K562 (cell line): ENCODE measurements at regions not wholly inside any gene's neighbourhood (a gene's known extent, or its start where the extent isn't known, plus 50 kb on each side); places are given as distances from the start of the nearest gene placed in this dataset.

Experiments used
- ATAC-seq: fragments of 200-7000 bp; cut with Tn5 transposase; 3 replicates; pipeline ENCODE4 v1.9.1; 2020; ENCODE audit warnings: moderate library complexity
- BruUV-seq: library from RNA; stranded (reverse); fragments of 400-500 nt; replicated peaks from 2 replicates; lab custom pipeline; 2021; lab: Mats Ljungman, UMichigan
- CTCF ChIA-PET: fragments of 300-600 bp; formaldehyde crosslinking; extraction: SDS; loops from one replicate; lab custom pipeline; 2021; ENCODE audit warnings: low intra/inter-chr PET ratio; lab: Yijun Ruan, JAX
- POLR2A ChIA-PET: fragments of 300-600, 350-650 bp; sonication (Branson Sonifier 250); formaldehyde crosslinking; extraction: SDS; loops from one replicate; lab custom pipeline; 2021; ENCODE audit warnings: antibody characterized with exemption, inconsistent platforms; lab: Yijun Ruan, JAX
- DNase-seq, 4 experiments: peaks; one replicate each; pipeline versions ENCODE4 v3.0.0 to v3.0.0-alpha.2; 2011 to 2018; ENCODE audit warnings: low spot score in 3 of 4, mixed read lengths in 3 of 4; ENCODE audit errors: extremely low read depth in 1 of 4
- FAIRE-seq: peaks from 2 replicates; lab custom pipeline; 2011; peaks lifted over from hg19 to GRCh38; lab: Jason Lieb, UNC
- H2AFZ ChIP-seq: 2 replicates; pipeline ENCODE4 v1.6.0; 2011; ENCODE audit warnings: low read depth, low read length, control low read depth, inconsistent platforms
- H3K27ac ChIP-seq: fragments of 200-600 bp; 3 replicates; pipeline ENCODE4 v1.8.0; 2011; ENCODE audit warnings: low read depth, mild to moderate bottlenecking, control low read depth, inconsistent platforms, low read length, moderate library complexity, mixed read lengths; ENCODE audit errors: extremely low read depth
- H3K27me3 ChIP-seq, 2 experiments: fragments of 300-600 bp in 1 of 2; 2 replicates in 1 of 2; 3 replicates in 1 of 2; pipeline versions ENCODE4 v1.6.0 to v1.8.0; 2011; ENCODE audit warnings: inconsistent platforms in 2 of 2, low read length in 2 of 2, mild to moderate bottlenecking in 1 of 2, mixed read lengths in 1 of 2, moderate library complexity in 1 of 2; ENCODE audit not compliant: control insufficient read depth in 2 of 2, insufficient read depth in 2 of 2
- H3K36me3 ChIP-seq: fragments of 300-600 bp; 3 replicates; pipeline ENCODE4 v1.8.0; 2011; ENCODE audit warnings: mild to moderate bottlenecking, low read length, inconsistent platforms; ENCODE audit not compliant: control insufficient read depth, insufficient read depth
- H3K4me1 ChIP-seq, 2 experiments: fragments of 200-600 bp in 1 of 2; replicated peaks in 1 of 2; 2 replicates in 1 of 2; 3 replicates in 1 of 2; pipeline versions ENCODE4 v1.5.1 to v1.8.0; 2011; ENCODE audit warnings: inconsistent platforms in 2 of 2, low read length in 2 of 2, mild to moderate bottlenecking in 1 of 2, mixed read lengths in 1 of 2, moderate library complexity in 1 of 2; ENCODE audit not compliant: control insufficient read depth in 2 of 2, insufficient read depth in 2 of 2
- H3K4me2 ChIP-seq: 2 replicates; pipeline ENCODE4 v1.6.1; 2011; ENCODE audit warnings: low read length, control low read depth, inconsistent platforms, mixed read lengths; ENCODE audit not compliant: insufficient read depth
- H3K4me3 ChIP-seq: fragments of 200-600 bp; sonication (generic), shearing (Covaris generic); 2 replicates; pipeline ENCODE4 v1.5.1; 2016; ENCODE audit warnings: control low read depth, inconsistent platforms
- H3K79me2 ChIP-seq: fragments of 200-600 bp; 3 replicates; pipeline ENCODE4 v1.8.0; 2011; ENCODE audit warnings: low read length, inconsistent platforms; ENCODE audit not compliant: control insufficient read depth, insufficient read depth
- H3K9ac ChIP-seq, 2 experiments: 2 replicates each; pipeline versions ENCODE4 v1.6.0 to v1.6.1; 2011; ENCODE audit warnings: low read depth in 2 of 2, low read length in 2 of 2, control low read depth in 1 of 2, inconsistent platforms in 1 of 2, mild to moderate bottlenecking in 1 of 2, mixed read lengths in 1 of 2; ENCODE audit not compliant: insufficient read depth in 1 of 2
- H3K9me1 ChIP-seq: one replicate; pipeline ENCODE4 v1.6.0; 2011; ENCODE audit warnings: inconsistent platforms, mild to moderate bottlenecking, low read length, moderate library complexity; ENCODE audit not compliant: control insufficient read depth, insufficient read depth
- H3K9me3 ChIP-seq: replicated peaks from 2 replicates; pipeline ENCODE4 v1.5.1; 2011; ENCODE audit warnings: low read depth, low read length, inconsistent platforms; ENCODE audit not compliant: control insufficient read depth, insufficient read depth
- H4K20me1 ChIP-seq: replicated peaks from 2 replicates; pipeline ENCODE4 v1.6.1; 2011; ENCODE audit warnings: low read length, inconsistent platforms, mixed read lengths; ENCODE audit not compliant: control insufficient read depth, insufficient read depth
- ATF7 ChIP-seq: fragments of 450-650 bp; IDR thresholded peaks from 2 replicates; pipeline ENCODE4 v1.7.1; 2014; ENCODE audit warnings: mild to moderate bottlenecking, moderate library complexity
- POLR2B ChIP-seq: fragments of 450-650 bp; IDR thresholded peaks from 2 replicates; pipeline ENCODE4 v1.6.1; 2018; ENCODE audit warnings: low read depth; ENCODE audit not compliant: partially characterized antibody
- in situ Hi-C: fragments of 300-500 bp; cut with MboI; formaldehyde crosslinking; loops from 4 replicates; pipeline ENCODE4 v1.15.0; 2018; ENCODE audit warnings: inconsistent platforms, mixed read lengths
- intact Hi-C: fragments of 100-400 bp; cut with micrococcal nuclease; formaldehyde crosslinking; loops from 2 replicates; pipeline ENCODE4 v1.14.2; 2022
- TF ChIP-seq, protein P1 (sequence below), 2 experiments: IDR thresholded peaks; 2 replicates each; pipeline ENCODE4 v1.6.1; 2011; ENCODE audit warnings: borderline replicate concordance in 1 of 2, control low read depth in 1 of 2, low read depth in 1 of 2, low read length in 1 of 2, mild to moderate bottlenecking in 1 of 2, mixed read lengths in 1 of 2, moderate library complexity in 1 of 2; ENCODE audit not compliant: insufficient read depth in 1 of 2, insufficient read length in 1 of 2, poor library complexity in 1 of 2, severe bottlenecking in 1 of 2; ENCODE audit errors: extremely low read depth in 1 of 2
- TF ChIP-seq, protein P2 (sequence below): fragments of 450-650 bp; IDR thresholded peaks from 2 replicates; pipeline ENCODE4 v1.6.1; 2016; ENCODE audit warnings: low read depth
- TF ChIP-seq, protein P3 (sequence below), 2 experiments: fragments of 450-650 bp in 1 of 2; sonication (generic) in 1 of 2; formaldehyde crosslinking; conservative IDR thresholded peaks; 2 replicates each; pipeline versions ENCODE4 v1.4.0 to v1.8.1; 2020 to 2022; ENCODE audit warnings: mild to moderate bottlenecking in 1 of 2, missing genetic modification reagents in 1 of 2

DNA sequence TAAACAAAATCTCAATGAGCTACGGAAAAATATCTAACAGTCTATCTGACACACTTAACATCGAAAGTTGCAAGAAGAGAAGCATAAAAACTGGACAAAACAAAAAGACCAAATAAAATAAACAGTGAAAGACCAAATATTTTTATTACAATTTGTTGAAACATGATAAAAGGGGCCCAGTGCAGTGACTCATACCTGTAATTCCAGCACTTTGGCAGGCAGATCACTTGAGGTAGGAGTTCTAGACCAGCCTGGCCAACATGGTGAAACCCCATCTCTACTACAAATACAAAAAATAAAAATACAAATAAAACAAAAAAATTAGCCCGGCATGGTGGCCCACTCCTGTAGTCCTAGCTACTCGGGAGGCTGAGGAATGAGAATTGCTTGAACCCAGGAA is 914.0 kb upstream of the ALCAM start (continued):
- TF ChIP-seq, protein P1, sequence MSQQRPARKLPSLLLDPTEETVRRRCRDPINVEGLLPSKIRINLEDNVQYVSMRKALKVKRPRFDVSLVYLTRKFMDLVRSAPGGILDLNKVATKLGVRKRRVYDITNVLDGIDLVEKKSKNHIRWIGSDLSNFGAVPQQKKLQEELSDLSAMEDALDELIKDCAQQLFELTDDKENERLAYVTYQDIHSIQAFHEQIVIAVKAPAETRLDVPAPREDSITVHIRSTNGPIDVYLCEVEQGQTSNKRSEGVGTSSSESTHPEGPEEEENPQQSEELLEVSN (IDR thresholded peaks at IDR 0.05; ENCODE audit: borderline replicate concordance in 1 of 2, extremely low read depth in 1 of 2, insufficient read depth in 1 of 2, insufficient read length in 1 of 2, low read depth in 1 of 2, low read length in 1 of 2, poor library complexity in 1 of 2, severe bottlenecking in 1 of 2) = no peak
- TF ChIP-seq, all 486 proteins: peak for 0

DNA sequence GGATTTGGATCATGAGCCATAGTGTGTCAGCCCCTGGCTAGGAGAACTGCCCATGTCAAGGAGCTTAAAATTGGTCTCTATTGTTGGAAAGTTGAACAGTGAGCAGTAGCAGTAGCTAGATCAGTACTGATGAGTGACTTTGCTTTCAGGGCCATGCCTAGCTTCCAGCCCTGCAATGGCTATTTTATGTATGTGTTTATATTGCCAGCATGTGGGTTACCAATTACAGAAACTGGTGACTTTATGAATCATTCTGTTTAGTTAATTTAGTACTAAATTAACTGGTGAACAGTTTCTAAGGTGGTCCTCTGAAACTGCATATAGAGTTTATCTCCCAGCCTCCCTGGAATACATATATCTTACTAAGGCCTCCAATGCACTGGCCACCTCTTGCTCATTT is 908.1 kb upstream of the ALCAM start:
- no peak overlapping the region for H3K27ac ChIP-seq
- TF ChIP-seq, protein P2, sequence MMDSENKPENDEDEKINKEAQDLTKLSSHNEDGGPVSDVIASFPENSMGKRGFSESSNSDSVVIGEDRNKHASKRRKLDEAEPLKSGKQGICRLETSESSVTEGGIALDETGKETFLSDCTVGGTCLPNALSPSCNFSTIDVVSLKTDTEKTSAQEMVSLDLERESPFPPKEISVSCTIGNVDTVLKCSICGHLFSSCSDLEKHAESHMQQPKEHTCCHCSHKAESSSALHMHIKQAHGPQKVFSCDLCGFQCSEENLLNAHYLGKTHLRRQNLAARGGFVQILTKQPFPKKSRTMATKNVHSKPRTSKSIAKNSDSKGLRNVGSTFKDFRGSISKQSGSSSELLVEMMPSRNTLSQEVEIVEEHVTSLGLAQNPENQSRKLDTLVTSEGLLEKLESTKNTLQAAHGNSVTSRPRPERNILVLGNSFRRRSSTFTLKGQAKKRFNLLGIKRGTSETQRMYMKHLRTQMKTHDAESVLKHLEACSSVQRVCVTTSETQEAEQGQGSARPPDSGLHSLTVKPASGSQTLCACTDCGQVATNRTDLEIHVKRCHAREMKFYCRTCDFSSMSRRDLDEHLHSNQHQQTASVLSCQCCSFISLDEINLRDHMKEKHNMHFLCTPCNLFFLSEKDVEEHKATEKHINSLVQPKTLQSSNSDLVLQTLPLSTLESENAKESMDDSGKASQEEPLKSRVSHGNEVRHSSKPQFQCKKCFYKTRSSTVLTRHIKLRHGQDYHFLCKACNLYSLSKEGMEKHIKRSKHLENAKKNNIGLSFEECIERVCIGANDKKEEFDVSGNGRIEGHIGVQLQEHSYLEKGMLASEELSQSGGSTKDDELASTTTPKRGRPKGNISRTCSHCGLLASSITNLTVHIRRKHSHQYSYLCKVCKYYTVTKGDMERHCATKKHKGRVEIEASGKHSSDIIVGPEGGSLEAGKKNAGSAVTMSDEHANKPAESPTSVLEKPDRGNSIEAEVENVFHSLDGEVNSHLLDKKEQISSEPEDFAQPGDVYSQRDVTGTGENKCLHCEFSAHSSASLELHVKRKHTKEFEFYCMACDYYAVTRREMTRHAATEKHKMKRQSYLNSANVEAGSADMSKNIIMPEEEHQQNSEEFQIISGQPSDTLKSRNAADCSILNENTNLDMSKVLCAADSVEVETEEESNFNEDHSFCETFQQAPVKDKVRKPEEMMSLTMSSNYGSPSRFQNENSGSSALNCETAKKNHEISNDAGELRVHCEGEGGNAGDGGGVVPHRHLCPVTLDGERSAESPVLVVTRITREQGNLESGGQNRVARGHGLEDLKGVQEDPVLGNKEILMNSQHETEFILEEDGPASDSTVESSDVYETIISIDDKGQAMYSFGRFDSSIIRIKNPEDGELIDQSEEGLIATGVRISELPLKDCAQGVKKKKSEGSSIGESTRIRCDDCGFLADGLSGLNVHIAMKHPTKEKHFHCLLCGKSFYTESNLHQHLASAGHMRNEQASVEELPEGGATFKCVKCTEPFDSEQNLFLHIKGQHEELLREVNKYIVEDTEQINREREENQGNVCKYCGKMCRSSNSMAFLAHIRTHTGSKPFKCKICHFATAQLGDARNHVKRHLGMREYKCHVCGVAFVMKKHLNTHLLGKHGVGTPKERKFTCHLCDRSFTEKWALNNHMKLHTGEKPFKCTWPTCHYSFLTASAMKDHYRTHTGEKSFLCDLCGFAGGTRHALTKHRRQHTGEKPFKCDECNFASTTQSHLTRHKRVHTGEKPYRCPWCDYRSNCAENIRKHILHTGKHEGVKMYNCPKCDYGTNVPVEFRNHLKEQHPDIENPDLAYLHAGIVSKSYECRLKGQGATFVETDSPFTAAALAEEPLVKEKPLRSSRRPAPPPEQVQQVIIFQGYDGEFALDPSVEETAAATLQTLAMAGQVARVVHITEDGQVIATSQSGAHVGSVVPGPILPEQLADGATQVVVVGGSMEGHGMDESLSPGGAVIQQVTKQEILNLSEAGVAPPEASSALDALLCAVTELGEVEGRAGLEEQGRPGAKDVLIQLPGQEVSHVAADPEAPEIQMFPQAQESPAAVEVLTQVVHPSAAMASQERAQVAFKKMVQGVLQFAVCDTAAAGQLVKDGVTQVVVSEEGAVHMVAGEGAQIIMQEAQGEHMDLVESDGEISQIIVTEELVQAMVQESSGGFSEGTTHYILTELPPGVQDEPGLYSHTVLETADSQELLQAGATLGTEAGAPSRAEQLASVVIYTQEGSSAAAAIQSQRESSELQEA = no peak
- TF ChIP-seq, protein P3, sequence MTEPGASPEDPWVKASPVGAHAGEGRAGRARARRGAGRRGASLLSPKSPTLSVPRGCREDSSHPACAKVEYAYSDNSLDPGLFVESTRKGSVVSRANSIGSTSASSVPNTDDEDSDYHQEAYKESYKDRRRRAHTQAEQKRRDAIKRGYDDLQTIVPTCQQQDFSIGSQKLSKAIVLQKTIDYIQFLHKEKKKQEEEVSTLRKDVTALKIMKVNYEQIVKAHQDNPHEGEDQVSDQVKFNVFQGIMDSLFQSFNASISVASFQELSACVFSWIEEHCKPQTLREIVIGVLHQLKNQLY (CRISPR knock-in tag; conservative IDR thresholded peaks at IDR 0.05) = no peak
- TF ChIP-seq ATF7 = no peak
- TF ChIP-seq POLR2B = no peak
- no peaks in the 10 kb centered on the region for H3K79me2 ChIP-seq
- FAIRE-seq (no peak), DNase-seq (no peak), ATAC-seq (no peak)
- H4K20me1 ChIP-seq = no peaks in the 10 kb centered on the region
- no peak overlapping the region for H3K4me3 ChIP-seq
- CTCF ChIA-PET = no interaction called here
- H3K9ac ChIP-seq = no peak overlapping the region
- H3K36me3 ChIP-seq = no peaks in the 10 kb centered on the region
- H3K4me1 ChIP-seq = no peaks in the 10 kb centered on the region
- H3K27me3 ChIP-seq = no peaks in the 10 kb centered on the region
- POLR2A ChIA-PET = no interaction called here
- intact Hi-C loops = no loop called here
- H3K9me1 ChIP-seq = no peaks in the 10 kb centered on the region
- H3K4me2 ChIP-seq = no peak overlapping the region
- BruUV-seq = no TSS peak
- no peaks in the 10 kb centered on the region for H3K9me3 ChIP-seq
- H2AFZ ChIP-seq = no peak overlapping the region
- in situ Hi-C loops = no loop called here
